ENCODE measurements at regions not wholly inside any gene's neighbourhood (a gene's known extent, or its start where the extent isn't known, plus 50 kb on each side); places are given as distances from the start of the nearest gene placed in this dataset.
A peak's percentile ranks its signal among the peaks of the same experiment; 100 is the strongest.

DNA sequence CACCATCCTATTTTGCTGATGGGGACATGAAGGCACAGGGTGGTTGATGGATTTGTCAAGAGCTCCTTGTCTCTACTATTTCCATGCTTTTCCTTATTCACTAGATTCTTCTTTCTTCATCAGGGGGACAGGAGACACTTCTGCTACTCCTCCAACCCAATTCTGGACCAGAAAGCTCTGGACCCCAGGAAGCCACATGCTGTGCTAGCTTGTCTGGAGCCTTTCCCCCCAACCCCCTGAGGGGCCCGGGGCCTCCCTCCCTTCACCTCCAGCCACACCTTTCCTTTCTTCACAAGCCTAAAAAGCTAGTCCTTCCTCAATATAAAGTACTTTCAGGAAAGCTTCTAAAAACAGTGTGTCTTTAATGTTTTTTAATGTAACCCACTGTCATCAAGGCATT lies 75.1 kb upstream of the CAPRIN2 start:
- H3K4me3 ChIP-seq: no peak overlapping the region
- H3K27ac ChIP-seq: no peak overlapping the region

DNA sequence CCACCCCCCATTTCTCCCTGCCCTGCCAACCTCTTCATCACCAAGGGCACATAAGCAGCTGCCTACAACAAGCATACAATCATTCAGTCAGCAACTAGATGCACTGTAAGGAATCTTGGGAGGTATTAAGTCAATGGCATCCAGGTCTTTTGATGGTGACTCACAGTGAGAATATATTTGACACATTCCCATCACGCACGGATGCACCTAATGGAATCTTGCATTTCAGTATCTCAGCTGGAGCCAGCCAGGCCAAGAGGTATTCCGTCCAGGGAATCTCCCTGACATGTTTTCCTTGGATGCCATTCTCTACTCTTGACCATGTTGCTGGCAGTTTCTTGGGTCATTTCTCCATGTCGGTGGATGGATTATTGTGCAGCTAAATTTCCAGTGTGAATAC lies 73.9 kb upstream of the CAPRIN2 start:
- Histone ChIP-seq H3K27ac (no peak overlapping the region), H3K4me3 (no peak overlapping the region)

DNA sequence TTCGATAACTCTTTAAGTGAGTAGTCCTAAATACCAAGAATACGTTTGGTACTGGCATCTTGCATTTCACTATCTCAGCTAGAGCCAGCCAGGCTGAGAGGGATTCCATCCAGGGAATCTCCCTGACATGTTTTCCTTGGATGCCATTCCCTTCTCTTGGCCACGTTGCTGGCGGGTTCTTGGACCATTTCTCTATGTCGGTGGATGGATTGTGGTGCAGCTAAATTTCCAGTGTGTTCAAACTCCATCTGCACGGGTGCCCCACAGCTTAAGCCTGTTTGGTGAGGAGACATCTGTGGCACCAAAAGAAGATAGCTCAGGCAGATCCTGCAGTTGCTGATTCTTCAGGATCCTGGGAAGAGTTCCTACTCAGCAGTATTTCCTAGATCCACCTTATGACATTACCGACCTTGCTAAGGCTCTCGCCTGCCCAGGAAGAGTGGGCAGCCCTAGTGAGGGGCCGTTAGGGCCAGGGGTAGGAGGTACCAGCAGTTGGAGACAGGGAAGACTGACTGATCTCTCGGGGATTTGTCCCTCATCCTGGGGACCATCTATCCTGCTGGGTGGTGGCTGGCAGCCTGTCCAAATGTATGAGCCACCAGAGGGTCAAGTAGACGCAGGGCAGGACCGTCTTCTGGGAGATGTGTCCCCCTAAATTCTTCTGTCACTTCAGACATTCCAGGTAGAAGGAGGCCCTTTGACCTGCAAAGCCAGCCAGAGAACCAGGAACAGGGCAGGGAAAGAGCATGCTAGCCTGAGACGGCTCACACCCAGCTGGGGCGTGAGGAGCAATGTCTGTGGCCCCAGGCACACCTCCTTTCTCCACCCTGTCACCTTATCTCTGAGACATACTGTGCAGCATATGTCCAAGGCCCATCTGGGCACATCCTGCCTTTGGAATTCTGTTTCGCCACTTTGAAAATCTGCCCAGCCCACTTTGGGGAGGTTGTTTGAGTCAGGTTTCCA lies 72.6 kb upstream of the CAPRIN2 start:
- no peak overlapping the region for H3K4me3 ChIP-seq
- no peak overlapping the region for H3K27ac ChIP-seq

DNA sequence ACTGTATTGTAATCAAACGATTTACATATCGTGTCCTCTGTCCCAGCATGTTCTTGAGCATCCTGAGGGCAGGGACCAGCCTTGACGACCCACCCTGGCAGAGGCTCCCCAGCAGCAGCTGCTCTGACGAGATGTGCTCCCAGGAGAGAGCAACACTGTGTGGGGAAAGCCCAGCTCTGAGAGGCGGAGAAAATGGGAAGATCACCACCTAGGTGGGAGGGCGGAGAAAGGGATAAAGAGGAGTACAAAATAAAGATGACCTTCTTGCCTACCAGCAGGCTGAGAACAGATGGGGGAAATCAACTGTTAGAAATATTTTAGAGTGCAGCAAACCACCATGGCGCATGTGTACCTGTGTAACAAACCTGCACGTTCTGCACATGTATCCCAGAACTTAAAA lies 71.5 kb upstream of the CAPRIN2 start:
- H3K27ac ChIP-seq: no peak overlapping the region
- H3K4me3 ChIP-seq: no peak overlapping the region

DNA sequence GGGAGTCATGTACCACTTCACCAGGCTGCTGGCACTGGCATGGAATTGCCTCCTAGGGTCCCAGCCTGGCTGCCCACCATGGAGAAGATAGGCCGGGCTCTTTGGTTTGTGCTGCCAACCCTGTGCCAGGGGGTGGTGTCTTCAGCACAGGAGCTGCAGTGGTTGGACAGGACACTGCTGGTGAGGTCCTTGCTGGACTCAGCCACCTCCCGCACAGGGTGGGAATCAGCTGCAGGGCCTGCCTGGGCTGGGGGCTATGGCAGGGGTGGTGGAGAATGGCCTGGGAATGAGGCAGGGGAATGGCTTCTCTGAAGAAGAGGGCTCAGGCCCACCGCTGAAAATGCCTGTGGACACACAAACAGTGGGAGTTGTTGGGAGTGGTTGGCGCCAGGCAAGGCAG lies 70.6 kb upstream of the CAPRIN2 start:
- H3K27ac ChIP-seq: no peak overlapping the region

DNA sequence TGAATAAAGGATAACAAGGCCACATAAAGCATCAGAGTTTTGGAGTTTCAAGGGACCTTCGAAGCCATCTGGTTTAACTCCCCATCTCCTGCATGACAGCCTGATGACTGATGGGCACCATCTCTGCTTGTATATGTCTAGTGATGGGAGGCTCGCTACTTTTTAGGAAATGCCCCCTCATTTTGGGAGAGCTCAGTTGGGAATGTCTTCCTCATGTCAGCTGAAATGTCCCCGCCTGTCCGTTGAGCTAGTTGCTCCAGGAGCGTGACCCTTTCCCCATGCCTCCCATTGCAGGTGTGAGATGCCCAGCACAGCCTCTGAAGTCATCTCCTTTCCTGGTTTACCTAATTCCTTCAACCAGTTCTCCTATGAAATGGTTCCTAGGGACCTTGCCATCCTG lies 69.6 kb upstream of the CAPRIN2 start:
- H3K27ac ChIP-seq: no peak overlapping the region
- H3K4me3 ChIP-seq: no peak overlapping the region

More for the DNA sequence above, 70.6 kb upstream of the CAPRIN2 start:
- no peak overlapping the region for H3K4me3 ChIP-seq

DNA sequence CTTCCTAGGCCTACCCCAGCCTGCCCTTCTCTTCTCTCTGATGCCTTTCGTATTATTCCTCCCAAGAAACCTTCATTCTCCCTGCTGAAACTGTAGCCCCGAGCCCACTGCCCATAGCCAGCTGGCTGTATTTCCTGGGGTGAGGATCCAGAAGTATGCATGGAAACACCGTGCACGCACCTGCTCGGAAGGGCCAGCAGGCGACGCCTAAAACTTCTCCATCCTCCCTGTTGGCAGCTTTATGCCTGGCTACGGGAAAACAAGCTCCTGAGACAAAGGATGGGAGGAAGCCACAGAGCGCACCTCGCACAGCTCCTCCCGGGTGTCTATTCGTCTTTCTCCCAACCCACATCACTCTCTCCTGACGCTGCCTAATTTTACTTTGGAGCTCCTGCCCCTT lies 69.0 kb upstream of the CAPRIN2 start:
- Histone ChIP-seq H3K4me3 (no peak overlapping the region), H3K27ac (no peak overlapping the region)

DNA sequence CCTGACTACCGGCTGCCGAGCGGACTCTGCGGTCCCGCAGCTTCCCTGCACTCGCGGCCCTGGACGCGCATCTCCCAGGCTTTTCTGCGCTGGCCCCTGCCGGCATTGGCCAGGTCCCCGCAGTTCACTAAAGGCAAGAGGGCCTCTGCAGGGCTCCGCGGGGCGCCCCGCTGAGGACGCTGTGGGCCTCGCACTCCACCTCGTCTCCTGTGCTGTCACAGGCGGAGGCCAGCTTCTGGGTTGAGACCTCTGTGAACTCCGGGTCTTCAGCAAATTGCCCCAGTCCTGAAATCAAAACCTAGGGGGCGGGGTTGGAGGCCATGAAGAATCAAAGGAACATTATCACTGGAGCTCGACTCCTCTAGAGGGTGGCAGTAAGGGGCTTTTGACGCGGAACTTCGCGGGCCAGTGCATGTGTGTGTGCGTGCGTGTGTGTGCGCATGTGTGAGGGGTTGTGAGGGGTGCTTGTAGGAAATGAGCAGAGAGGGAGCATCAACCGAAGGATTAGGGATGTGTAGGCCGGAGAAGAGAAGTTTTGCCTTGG lies 68.5 kb upstream of the CAPRIN2 start:
- Histone ChIP-seq H3K4me3 (peak overlapping the region; percentile 15 to 53 (median 32)), H3K27ac (peak overlapping the region in 13 of 21 experiments; percentile 11 to 82 (median 56))

DNA sequence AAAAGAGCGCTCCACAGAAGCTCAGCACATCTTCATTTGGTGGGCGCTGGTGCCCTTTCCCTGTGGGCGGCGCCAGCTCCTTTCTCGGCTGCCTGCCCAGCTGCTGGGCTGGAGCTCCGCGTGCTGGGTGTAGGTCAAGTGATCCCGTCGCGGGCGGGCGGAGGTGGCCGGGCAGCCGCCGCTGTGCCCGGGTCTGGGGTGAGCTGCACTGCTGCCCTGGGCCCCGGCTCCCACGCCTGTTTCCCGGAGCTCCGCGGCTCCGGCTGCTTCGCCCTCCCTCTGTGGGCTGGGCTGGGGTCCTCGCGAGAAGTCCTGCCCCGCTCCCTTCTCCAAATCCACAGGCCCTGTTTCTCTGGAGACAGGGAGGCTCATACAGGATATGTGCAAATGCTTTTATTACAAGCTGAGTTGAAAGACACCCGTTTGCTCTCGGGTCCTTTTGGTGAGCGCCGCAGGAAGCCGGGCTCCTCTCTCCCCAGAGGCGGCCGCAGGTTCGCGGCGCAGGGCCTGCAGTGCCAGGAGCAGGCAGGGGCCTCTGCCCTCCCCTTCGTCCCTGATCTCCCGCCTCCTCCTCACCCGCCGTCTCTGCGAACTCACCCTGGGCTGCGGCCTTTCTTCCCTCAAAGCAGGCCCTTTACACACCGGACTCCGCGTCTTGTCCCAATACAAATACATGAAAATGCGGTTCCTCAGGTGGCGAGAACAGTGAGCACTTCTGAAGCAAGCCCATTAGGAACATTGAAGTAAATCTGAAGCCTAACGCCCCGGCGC lies 67.8 kb upstream of the CAPRIN2 start:
- H3K27ac ChIP-seq: peak overlapping the region in 15 of 21 experiments; percentile 11 to 82 (median 55)
- H3K4me3 ChIP-seq: peak overlapping the region; percentile 15 to 53 (median 32)

DNA sequence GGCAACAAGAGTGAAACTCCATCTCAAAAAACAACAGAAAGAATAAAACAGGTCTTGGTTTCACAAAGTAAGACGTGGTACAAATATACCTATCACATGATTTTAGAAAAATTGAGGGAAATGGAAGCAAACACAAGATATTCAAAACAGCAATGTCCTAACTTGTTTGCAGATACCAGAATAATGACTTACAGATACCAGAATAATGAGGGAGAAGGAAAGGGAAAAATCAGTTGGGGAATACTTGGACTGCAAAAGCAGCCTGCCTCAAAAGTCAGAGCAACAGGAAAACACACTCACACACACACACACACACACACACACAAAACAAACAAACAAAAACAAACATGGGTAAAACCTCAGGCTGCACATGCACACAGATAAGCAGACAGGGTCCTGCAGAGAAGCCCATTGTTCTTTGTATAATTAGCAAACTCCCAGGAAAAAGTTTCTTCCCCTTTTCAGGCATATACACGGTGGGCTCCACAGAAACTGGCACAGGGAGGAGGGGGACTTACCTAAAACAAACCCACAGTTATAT lies 65.7 kb upstream of the CAPRIN2 start:
- Histone ChIP-seq H3K4me3 (no peak overlapping the region), H3K27ac (no peak overlapping the region)

DNA sequence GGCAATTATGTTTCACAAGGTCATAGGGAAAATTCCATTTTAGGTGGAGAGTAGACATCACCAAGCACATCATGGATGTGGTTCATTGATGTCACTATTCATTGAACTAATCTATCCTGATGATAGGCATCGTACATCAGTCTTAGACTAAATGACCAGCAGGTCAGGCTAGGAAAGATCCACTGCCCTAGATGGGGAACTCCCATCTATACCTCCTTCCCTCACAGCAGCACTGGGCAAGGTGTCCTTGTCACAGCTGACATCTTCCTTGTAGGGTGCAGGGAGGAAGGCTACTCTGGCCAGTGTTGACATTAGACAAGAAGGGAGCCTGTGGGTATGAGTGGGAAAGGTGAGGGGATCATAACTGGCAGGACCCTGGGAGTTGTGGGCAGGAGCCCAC lies 63.8 kb upstream of the CAPRIN2 start:
- no peak overlapping the region for H3K27ac ChIP-seq
- H3K4me3 ChIP-seq: no peak overlapping the region

DNA sequence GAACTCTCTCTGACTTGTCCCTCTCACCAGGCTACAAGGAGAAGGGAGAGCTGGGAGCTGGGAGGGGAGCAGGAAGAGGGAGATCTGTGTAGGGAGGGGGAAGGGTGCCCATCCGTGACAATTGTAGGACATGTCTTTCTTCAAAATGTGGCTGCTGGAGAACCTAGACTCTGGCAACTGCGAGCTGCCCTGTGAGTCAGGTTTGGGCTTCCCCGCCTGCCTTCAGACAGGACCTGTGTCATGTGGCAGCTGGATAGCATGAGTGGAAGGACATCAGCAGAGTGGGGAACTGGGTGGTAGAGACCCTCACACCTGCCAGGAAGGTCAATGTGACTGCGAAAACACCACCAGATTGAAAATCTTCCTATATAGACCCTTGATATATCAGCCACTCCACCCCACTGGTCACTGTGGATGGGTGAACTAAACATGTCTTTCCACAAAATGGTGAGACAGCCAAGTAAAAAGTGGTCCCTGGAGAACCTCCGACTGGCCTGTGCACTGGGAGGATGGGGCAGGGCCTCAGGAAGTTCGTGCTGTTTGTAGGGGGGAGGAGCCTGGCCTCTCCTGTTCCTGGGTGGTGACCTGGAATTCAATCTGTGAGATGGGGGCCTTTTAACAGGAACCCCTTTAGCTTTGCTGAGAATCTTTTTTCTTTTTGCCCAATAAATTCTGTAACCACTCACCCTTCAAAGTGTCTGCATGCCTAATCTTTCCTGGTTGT lies 62.2 kb upstream of the CAPRIN2 start:
- H3K4me3 ChIP-seq: no peak overlapping the region

DNA sequence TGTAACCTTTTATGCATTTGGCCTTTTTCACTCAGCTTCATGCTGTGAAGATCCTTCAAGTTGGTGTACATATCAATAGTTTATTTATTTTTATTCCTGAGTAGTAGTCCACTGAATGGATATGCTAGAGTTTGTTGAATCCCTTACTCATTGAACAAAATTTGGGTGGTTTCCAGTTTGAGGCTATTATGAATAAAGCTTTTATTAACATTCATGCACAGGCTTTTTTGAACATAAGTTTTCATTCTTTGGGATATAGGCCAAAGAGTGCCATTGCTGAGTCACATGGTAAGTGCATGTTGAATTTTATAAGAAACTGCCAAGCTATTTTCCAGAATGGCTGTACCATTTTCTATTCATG lies 59.5 kb upstream of the CAPRIN2 start:
- no peak overlapping the region for H3K27ac ChIP-seq
- H3K4me3 ChIP-seq: no peak overlapping the region

More for the DNA sequence above, 62.2 kb upstream of the CAPRIN2 start:
- H3K27ac ChIP-seq: no peak overlapping the region

DNA sequence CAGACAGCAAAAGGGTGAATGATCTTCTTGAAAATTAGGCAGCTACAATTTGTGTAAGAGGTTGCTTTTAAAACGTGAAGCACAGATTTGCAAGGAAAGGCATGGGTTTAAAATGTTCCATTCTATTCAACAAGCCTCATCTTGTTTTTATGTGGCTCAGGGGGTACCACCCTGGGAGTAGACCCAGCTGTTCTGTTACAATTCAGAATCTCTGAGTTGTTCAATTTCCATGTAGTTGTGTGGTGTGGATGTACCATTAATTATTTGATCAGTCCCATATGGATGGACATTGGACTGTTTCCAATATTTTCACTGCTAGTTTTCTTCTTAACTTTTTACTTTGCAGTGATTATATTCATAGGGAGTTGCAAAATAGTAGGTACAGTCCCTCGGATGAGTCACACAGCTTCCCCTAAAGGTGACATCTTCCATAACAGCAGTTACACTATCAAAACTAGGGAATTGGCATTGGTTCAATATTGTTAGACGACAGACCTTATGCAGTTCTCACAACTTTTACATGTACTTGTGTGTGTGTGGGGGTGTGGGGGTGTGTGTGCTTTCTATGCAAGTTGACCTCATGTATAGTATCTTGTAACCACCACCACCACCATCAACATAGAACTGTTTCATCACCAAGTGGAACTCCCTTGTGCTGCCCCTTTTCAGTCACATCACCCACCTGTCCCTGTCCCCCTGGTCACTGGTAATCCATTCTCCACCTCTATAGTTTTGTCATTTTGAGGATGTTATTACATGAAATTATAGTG lies 59.0 kb upstream of the CAPRIN2 start:
- H3K27ac ChIP-seq: no peak overlapping the region
- no peak overlapping the region for H3K4me3 ChIP-seq

DNA sequence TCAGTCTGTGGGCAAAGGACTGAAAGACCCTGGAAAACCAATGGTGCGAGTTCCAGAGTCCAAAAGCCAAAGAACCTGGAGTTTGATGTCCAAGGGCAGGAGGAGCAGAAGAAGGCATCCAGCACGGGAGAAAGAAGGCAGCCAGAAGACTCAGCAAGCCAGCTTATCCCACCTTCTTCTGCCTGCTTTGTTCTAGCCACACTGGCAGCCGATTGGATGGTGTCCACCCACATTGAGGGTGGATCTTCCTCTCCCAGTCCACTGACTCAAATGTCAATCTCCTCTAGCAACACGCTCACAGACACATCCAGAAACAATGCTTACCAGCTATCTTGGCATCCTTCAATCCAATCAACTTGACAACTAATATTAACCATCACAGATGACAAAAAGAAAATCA lies 57.2 kb upstream of the CAPRIN2 start:
- Histone ChIP-seq H3K4me3 (no peak overlapping the region), H3K27ac (no peak overlapping the region)

DNA sequence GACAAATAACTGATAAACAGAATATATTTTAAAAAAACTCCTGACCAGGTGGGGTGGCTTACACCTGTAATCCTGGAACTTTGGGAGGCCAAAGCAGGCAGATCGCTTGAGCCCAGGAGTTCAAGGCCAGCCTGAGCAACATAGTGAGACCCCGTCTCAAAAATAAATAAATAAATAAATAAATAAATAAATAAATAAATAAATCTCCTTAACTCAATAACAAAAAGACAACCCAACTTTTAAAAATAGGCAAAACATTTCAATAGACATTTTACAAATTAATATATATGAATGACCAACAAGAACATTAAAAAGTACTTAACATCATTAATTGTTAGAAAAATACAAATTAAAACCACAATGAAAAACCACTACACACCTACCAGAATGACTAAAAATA lies 56.2 kb upstream of the CAPRIN2 start:
- Histone ChIP-seq H3K4me3 (no peak overlapping the region), H3K27ac (no peak overlapping the region)

DNA sequence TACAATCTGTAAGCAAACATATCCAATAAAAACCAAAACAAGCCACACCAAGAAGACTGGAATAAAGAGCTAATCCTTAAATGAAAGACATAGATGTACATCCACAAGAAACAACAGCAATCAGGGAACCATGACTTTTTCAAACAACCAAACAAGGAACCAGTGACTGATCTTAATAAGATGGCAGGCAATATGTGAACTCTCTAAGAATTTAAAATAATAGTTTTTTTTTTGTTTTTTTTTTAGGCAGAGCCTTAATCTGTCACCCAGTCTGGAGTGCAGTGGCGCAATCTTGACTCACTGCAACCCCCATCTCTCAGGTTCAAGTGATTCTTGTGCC lies 52.9 kb upstream of the CAPRIN2 start:
- Histone ChIP-seq H3K4me3 (no peak overlapping the region), H3K27ac (no peak overlapping the region)

DNA sequence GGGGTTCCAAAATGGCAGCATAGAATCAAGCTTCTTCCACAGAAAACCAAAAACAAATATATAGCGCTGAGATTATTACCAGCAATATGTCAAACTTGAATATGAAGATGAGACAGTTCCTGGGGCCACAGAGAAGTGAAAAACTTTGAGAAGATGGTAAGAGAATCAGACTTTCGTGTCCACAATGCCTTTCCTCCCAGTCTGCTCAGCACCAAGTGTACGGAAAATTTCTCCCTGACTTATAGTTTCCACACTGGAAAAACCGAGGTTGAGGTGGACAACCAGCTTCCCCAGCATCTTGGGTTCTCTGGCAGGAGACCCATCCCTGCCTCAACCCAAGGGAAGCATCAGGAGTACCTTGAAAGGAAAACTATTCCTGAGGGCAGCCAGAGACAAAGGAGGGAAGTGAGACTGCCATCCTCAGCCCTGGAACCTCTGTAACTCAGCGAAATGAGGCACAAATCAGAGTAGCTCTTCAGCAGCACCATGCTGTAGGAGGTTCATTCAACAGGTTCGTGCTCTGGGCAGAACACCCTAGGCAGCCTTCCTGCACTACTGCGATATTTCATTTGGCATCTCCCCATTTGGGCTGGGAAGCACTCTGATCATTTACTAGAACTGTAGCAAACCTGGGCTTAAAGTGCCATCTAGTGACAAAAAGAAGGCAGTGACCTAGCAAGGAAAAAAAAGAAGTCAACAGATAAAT lies 52.4 kb upstream of the CAPRIN2 start:
- Histone ChIP-seq H3K27ac (no peak overlapping the region), H3K4me3 (no peak overlapping the region)

DNA sequence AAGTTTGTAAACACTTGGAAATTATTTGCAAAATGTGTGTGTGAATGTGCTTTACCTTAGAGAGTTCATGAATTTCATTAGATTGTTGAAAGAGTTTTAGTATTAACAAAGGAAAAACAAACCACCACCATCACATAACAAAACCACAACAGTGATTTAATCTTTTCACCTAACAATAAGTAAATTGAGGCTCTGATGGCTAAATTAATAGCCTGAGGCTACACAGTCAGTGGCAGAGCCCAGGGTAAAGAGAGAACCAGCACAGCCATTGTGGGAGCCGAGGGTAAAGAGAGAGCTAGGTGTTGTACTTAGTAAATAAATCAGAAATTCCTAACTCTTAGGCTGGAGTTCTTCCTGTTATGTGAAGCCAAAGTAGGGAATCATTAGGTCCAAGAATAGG lies 51.2 kb upstream of the CAPRIN2 start:
- Histone ChIP-seq H3K27ac (no peak overlapping the region), H3K4me3 (no peak overlapping the region)
